Left ventricle myocardium superior (tissue), 1 donor: ENCODE measurements at regions not wholly inside any gene's neighbourhood (a gene's known extent, or its start where the extent isn't known, plus 50 kb on each side); places are given as distances from the start of the nearest gene placed in this dataset.
A peak's percentile ranks its signal among the peaks of the same experiment; 100 is the strongest.

Source experiments
- ATAC-seq: fragments of 200-7000 bp; cut with Tn5 transposase; one replicate; pipeline ENCODE4 v1.9.1; 2020; ENCODE audit warnings: mild to moderate bottlenecking, moderate library complexity
- DNase-seq: peaks from one replicate; pipeline ENCODE4 v3.0.0-alpha.2; 2020
- intact Hi-C: fragments of 100-400 bp; cut with micrococcal nuclease; formaldehyde crosslinking; loops from one replicate; pipeline ENCODE4 v1.11.0; 2022
- donor health status: DM: no; HTN: yes; CAD: no; lungs with severe emphysema.

DNA sequence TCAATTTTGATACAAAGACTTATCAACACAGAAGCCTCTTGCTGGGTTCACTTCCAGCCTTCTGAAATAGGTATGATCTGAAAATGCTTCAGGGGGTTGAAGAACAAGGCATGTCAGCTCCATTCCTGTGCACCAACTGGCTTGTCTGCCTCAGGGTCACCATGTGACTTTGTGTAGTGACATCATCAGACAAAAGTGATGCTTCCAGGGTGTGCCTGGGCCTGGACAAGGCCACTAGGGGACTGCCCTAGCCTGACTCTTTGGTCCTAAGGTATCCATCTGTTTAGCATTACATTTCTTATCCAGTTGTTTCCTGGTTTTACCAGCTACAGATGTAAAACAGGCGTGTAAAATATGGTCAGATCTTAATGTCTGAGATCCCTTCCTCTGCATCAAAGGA is 155.6 kb downstream of the CAND1 start:
- intact Hi-C loops: no loop called here
- DNase-seq (no peak), ATAC-seq (no peak)

DNA sequence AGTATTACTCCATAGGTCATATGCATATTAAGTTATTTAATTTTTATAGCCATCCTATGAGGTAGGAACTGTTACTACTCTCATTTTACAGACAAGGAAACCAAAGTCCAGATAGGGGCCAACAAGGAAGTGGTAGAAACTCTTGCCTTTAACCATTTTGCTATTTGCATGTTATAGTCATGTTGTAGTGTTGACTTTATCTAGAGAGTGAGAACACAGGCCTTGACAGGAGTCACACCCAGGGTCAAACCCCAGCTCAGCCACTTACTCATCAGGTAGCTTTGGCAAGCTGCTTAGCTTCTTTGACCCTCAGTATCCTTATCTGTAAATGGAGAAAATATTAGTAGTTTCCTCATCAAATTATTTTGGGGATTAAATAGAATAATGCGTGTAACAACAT is 156.2 kb downstream of the CAND1 start:
- intact Hi-C loops: no loop called here
- DNase-seq (no peak), ATAC-seq (no peak)

DNA sequence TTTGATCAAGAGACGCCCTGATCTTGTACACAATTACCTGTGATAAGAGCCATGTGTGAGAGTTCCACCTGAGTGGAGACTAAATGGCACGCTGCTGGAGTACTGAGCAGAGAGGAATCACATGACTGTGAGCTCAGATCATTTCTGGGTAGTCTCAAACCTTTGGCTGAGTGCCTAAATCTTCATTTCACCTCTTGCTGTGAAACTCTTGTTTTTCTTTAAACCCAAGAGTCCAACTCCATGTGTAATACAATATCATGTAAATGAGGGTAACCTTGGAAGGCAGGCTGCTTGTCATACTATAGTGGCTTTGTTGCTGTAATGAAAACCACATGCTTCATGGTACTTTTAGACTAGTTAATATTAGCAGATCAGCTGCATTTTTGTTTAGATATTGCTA is 156.9 kb downstream of the CAND1 start:
- intact Hi-C loops: no loop called here
- DNase-seq: no peak
- peak; percentile 9 for ATAC-seq

DNA sequence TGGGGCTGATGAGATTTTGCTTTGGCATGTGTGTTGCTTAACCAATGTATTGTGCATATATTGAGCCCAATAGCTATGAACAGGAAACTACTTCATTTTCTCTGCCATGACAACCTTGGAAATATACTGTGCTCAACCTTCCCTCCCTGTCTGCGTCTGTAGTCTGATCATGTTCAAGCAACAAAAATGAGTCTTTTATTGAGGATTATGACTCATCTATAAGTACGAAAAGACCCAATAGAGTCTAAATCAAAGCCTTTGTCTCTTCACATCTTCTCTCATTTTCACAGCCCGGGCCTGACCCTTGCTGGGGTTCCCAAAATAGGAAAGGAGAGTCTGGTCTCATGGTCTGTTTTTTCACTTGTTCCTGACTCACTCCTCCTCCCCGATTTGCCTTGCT is 158.2 kb downstream of the CAND1 start:
- intact Hi-C loops: no loop called here
- no peak for ATAC-seq

DNA sequence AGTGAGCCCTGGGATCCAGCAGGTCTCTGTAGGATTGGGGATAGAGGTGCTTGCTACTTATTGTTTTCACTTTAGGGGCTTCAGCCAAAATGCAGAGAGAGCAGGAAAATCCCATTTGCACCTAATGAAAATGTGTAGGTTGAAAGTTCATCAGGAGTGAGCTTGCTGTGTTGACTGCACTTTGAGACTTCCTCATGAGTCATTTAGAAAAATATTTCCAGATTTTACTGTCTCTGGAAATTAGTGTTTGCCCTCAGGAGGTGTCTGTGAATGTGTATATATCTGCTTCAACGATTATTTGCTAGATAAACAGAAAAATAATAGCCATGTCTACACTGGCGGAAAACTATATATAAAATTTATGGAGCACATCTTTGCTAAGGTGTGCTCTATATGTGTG is 159.3 kb downstream of the CAND1 start:
- DNase-seq: no peak
- no peak for ATAC-seq
- intact Hi-C loops: no loop called here

More for the DNA sequence above, 158.2 kb downstream of the CAND1 start:
- no peak for DNase-seq

DNA sequence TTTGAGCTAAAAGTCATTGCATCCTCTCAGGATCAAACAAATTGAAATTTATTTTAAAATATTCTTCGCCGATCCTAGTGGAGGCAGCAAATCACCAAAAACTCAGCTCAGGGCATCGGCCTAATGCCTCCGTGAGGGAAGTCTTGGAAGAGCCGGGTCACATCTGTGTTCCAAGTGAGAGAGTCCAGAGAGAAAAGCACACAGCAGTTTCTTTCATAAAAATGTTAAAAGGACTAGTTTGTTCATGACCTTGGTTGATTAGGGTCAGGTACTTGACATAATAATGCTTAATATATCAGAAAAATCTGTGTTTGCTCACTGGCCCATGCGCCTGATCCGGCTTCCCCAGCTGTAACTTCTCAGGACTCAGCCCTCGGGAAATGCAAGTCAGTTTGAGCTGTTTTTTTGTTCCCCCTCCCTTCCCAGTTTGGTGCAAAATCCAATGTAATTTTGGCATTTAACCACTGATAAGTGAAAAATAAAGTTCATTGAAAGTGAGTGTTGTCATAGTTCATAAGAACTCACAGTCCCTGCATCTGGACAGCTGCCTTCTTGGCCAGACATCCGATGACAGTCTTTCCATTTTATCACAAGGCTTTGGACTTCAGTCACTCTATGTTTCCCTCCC is 161.7 kb downstream of the CAND1 start:
- ATAC-seq: peak; percentile 86
- peak; percentile 79 for DNase-seq
- intact Hi-C loops: no loop called here

DNA sequence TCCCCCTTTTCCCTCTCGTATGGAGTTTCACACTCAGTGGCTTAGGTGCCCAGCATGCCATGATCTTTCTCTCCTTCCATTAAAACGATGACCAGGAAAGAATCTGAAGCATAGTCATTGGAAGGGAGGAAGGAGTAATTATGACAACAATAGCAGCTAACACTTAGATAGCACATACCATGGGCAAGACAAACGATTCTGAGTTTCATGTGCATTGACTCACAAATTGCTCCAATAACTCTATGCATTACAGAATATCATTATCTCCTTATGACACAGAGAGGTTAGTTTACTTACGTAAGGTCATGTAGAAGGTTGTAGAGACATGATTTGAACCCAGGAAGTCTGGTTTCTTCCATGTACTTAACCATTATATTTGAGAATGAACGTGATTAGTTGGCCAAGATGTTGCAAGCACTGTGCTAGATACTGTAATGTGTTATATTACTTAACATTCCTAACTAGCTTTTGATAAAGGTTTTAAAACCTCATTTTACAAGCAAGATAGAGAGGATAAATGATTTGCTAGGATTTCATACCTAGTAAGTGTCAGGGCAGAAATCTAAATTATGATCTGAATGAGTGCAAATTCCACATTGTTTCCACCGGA is 162.4 kb downstream of the CAND1 start:
- ATAC-seq: no peak
- DNase-seq: no peak
- intact Hi-C loops: no loop called here

DNA sequence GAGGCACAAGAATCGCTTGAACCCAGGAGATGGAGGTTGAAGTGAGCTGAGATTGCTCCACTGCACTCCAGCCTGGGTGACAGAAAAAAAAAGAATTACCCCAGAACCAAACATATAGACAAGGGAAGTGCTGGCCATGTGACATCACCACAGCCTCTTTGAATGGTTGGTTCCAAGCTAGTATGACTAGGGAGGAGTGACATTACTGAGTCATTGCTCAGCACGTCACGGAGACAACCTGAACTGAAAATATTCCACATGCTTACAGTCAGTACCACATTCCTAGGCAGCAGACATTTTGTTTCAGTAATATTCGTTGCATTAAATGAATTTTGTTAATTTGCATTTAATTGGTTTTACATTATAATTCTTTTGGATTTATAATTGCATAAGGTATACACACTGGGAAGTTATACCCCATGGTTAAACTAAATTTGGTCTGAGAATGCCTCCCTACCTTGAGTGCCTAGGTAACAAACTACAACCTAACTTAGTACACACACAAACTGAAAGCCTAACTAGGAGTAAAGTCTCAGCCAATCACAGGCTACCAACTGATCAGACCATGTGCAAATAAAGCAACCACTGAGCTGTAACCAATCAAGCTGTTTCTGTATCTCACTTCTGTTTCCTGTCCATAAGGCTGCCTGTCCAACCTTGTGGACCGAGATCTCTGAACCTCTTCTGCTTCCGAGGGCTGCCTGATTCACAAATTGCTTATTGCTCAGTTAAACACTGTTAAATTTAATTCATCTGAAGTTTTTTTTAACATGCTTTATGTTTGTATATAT is 164.4 kb downstream of the CAND1 start:
- DNase-seq (no peak), ATAC-seq (no peak)
- intact Hi-C loops: no loop called here

DNA sequence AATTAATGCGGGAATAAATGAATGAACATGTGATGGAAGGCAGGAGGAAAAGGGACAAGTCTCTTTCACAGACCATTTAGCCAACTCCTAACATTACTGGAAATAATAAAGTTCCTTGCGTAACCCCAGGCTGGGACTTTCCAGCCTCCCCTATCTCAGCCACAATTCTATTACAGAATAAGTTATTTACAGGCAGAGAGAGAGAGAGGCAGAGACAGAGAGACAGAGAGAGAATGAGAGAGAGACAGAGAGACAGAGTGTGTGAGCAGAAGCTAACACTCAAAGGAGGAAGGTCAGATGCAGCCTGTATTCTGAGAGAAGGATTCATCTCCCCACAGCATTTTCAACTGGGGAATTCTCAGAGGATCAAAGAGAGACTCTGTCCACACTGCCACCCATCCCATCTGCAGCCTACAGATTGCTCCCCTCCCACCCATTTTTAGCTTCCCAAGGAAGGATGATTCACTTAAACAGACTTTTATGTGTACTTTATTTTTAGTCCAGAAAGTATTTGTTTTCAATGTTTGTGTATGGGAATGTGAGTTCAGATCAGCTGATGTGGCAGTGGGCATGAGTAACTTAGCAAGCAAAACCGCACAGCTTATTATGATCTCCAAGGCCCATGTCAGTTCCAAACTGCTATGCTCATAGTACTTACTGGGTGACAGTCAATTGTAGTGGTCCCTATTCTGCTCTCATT is 165.7 kb downstream of the CAND1 start:
- ATAC-seq (peak; percentile 57), DNase-seq (no peak)
- intact Hi-C loops: no loop called here

DNA sequence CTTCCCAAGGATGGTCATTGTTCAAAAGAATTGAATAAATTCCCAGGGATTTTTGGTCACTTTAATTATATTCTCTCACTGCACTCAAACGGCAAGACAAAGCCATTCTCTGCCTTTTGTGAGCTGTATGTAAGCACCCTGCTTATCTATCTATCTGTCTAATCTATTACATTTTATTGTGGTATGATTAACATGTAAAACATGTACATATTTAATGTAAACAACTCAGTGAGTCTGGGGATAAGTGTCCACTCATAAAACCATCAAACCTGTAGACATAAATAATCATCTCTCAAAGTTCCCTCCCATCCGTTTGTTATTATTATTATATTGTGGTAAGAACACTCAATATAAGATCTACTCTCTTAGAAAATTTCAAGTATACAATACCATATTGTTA is 167.1 kb downstream of the CAND1 start:
- intact Hi-C loops: no loop called here
- no peak for DNase-seq
- no peak for ATAC-seq

DNA sequence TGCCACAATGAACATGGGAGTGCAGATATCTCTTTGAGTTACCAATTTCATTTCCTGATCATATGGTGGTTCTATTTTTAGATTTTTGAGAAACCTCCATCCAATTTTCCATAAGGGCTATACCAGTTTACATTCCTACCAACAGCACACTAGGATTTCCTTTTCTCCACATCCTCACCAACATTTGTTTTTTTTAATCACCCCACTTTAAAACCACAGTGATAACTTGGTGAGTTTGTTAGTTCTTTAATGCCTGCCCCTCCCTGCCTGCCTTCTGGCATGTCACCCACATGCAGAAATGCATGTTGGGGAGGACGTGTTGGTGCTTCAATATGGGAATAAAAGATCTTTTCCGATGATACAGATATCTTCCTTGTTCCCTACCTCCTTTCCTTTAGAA is 167.9 kb downstream of the CAND1 start:
- intact Hi-C loops: no loop called here
- ATAC-seq: no peak

DNA sequence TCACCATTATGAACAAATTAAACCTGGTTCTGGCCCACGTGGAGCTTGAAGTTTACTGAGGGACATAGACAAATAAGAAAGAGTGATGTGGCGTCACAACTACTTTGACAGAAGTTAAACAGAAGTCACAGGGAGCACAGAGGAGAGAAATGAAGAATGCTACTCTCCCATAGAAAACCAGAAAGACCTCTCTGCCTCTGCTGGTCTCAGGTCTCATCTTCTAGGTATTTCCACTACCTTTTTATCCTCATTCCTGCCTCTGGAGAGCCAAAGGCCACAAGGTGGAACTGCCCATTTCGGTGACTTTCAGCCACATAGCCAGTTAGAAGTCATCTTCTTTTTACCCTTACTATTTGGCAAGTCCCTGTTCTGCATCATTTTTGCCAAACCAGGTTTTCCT is 170.5 kb downstream of the CAND1 start:
- DNase-seq (no peak), ATAC-seq (no peak)
- intact Hi-C loops: loop anchor here (5.0 kb wide), 1 partner anchor 503 kb away; no protein-coding TSS in a partner anchor

More for the DNA sequence above, 167.9 kb downstream of the CAND1 start:
- no peak for DNase-seq

DNA sequence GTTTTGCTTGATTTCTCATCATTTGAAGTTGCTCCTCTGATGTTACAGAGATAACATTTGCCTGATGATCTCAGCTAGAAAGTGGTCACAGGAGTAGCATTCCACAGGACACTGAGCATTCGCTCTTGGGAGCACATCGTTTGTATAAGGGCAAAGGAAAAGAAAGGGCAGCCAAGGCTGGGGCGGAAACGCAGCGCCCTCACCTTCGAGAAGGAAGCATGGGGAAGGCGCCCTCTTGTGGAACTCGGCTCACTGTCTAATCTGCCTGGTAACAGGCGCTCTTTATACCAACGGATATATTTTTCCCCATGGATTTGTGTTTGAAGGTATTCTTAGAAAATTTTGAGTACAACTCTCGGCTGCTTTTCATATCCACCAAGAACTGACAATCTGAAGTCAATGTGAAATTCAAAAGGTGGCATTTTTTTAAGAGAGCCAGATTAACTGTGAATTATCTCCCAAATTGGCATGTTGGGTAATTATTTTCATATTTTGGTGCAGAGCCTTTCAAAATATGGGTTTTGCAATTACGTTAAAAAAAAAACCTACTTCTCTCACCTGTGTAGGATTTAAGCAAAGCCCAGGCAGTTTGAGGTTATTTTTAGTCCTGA is 172.7 kb downstream of the CAND1 start:
- intact Hi-C loops: loop anchor here (5.0 kb wide), 1 partner anchor 500 kb away; no protein-coding TSS in a partner anchor
- ATAC-seq: peak; percentile 98

DNA sequence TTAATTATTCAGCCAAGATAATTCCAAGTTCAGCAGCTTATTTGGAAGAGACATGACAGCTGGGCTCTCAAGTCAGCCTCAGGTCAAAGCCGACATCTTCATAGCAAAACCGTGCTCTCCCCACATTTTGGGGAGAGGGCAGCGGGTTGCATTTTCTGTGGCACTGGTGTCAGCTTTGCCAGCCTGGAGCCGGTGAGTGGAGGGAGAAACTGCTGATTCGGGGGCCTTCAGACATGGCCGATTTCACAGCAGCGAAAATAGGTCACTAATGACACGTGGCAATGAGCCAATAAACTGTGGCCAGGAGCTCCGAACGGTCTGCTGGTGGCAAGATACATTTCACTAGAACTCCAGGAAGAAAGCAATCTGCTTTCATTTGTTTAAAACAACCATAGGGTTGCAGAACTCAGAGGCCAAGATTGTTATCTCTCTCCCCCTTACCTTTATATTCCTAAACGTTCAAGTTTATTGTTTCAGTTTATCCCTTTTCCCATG is 173.2 kb downstream of the CAND1 start:
- peak; percentile 76 for ATAC-seq
- no peak for DNase-seq
- intact Hi-C loops: loop anchor here (5.0 kb wide), 1 partner anchor 500 kb away; no protein-coding TSS in a partner anchor

More for the DNA sequence above, 172.7 kb downstream of the CAND1 start:
- peak; percentile 91 for DNase-seq

DNA sequence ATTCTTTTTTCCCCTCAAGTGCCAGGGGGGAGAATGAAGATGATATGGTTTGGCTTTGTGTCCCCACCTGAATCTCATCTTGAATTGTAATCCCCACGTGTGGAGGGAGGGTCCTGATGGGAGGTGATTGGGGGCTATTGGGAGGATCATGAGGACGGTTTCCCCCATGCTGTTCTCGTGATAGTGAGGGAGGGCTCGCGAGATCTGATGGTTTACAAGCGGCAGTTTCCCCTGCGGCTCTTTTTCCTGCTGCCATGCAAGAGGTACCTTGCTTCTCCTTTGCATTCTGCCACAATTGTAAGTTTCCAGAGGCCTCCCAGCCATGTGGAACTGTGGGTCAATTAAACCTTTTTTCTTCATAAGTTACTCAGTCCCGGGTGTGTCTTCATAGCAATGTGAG is 173.7 kb downstream of the CAND1 start:
- ATAC-seq: no peak
- no peak for DNase-seq
- intact Hi-C loops: loop anchor here (5.0 kb wide), 1 partner anchor 499 kb away; no protein-coding TSS in a partner anchor

DNA sequence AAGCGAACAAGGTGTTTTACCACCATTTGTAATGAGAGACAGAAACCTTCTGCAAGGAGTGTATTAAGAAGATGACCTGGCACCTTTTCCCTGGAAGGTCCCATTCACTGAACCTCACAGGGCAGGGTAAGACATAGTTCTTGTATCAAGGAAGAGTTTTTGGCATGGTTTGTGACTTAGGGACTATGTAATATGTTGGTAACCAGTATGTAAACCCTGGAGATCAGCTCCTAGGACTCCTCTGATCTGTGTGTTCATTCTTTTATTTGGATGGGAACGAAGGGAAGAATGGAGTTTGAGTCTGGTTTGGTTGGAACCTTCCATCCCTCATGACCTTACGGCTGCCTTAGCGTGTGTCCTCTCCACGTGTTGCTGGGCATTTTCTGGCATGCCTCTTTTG is 175.4 kb downstream of the CAND1 start:
- ATAC-seq (no peak), DNase-seq (no peak)
- intact Hi-C loops: loop anchor here (5.0 kb wide), 1 partner anchor 498 kb away; no protein-coding TSS in a partner anchor

DNA sequence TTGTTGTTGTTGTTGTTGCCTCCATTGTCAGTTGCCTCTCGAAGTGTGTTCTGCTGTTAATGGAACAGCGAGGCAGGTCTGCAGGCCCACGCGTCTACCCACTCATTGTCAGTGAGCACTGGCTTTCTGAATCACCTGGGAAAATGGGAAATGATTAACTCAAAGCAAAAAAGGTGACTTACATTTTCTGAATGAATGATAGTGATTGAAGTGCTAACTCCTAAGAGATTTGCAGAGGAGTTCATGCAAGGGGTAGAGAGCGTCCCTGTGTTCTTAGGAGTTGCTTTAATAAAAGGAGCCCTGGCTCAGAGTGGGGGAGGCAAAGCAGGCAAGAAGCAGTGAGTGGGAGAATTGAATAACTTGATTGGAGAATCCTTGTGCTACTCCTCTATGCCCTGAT is 177.6 kb downstream of the CAND1 start:
- ATAC-seq (no peak), DNase-seq (no peak)
- intact Hi-C loops: no loop called here

DNA sequence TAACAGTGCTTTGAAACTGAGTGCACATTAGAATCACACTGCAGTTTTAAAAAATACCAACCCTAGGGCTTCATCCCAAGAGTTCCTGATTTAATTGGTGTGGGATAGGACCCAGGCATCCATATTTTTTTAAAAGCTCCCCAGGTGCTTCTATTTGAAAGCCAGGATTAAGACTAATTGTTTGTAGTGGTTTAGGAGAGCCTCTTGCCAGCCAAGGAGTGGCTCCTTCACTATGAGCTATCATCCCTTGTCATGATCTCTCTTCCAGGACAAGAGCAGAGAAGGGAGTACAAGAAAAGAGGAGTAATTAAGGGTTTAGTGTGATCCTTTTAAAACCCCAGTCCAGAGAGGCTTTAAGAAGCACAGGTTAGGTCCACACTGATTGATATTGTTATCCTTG is 178.0 kb downstream of the CAND1 start:
- no peak for ATAC-seq
- intact Hi-C loops: no loop called here
- no peak for DNase-seq

DNA sequence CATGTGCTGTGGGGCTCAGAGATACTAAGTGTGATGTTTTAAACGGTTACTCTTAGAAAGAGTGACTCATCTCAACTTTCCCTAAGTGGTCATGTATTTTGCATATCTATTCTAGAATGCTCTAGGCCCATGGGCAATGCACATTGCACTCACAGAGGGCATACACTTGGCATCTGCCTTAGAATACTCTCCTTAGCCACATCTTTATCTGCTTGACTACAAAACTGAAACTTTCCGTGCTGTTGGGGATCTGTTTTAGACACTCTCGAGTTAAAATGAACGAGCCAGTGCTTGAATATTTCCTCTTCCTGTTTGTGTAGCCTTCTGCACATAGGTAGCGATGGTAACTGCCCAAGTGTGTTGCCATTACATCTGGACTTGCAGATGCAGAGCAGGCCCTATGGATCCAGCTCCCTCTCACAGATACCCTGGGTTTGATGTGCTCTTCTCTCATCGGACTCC is 180.5 kb downstream of the CAND1 start:
- no peak for DNase-seq
- ATAC-seq: no peak
- intact Hi-C loops: no loop called here
